ENCODE measurements at regions not wholly inside any gene's neighbourhood (a gene's known extent, or its start where the extent isn't known, plus 50 kb on each side); places are given as distances from the start of the nearest gene placed in this dataset.

- Mint-ChIP-seq H3K27ac (ENCODE audit: unreplicated experiment) (no peak overlapping the region), H3K36me3 (ENCODE audit: low read depth, unreplicated experiment) (no peaks in the 10 kb centered on the region), H3K4me3 (ENCODE audit: unreplicated experiment) (no peak overlapping the region), H3K4me1 (ENCODE audit: low read depth, unreplicated experiment) (peaks cover 8% of the 10 kb centered on the region), H3K9me3 (ENCODE audit: unreplicated experiment) (no peaks in the 10 kb centered on the region), H3K27me3 (ENCODE audit: low read depth, unreplicated experiment) (no peaks in the 10 kb centered on the region)
- Histone ChIP-seq H3K9me3 (ENCODE audit: insufficient read depth, low read depth, low read length) (no peaks in the 10 kb centered on the region), H3K27me3 (ENCODE audit: insufficient read depth, low read length) (no peaks in the 10 kb centered on the region), H3K4me2 (ENCODE audit: low read length) (no peak overlapping the region), H3K36me3 (ENCODE audit: insufficient read depth, low read length) (no peaks in the 10 kb centered on the region), H2AFZ (ENCODE audit: low read depth, low read length) (no peak overlapping the region), H3K79me2 (ENCODE audit: insufficient read depth, low read length) (no peaks in the 10 kb centered on the region), H3K4me1 (ENCODE audit: insufficient read depth, low read length) (peaks cover 13% of the 10 kb centered on the region), H4K20me1 (ENCODE audit: insufficient read depth, low read length) (no peaks in the 10 kb centered on the region), H3K9ac (ENCODE audit: low read length) (no peak overlapping the region), H3K4me3 (ENCODE audit: insufficient read depth, low read depth, low read length) (no peak overlapping the region), H3K27ac (ENCODE audit: low read depth, low read length) (no peak overlapping the region)
- DNase-seq (ENCODE audit: low read depth) (no peak), FAIRE-seq (no peak)
- TF ChIP-seq CTCF (IDR thresholded peaks at IDR 0.05; ENCODE audit: insufficient read depth, low read depth, low read length) (no peak), EZH2 (IDR thresholded peaks at IDR 0.05; ENCODE audit: insufficient read depth, low read length) (no peak)
Measured at GRCh38 chr2:217463402-217464075, 539.3 kb downstream of the TNS1 start.

GRCh38 chr2:217462121-217462520 is 540.7 kb downstream of the TNS1 start:
- Histone ChIP-seq H3K79me2 (ENCODE audit: insufficient read depth, low read length) (no peaks in the 10 kb centered on the region), H3K27me3 (ENCODE audit: insufficient read depth, low read length) (no peaks in the 10 kb centered on the region), H4K20me1 (ENCODE audit: insufficient read depth, low read length) (no peaks in the 10 kb centered on the region), H3K27ac (ENCODE audit: low read depth, low read length) (no peak overlapping the region), H2AFZ (ENCODE audit: low read depth, low read length) (no peak overlapping the region), H3K4me1 (ENCODE audit: insufficient read depth, low read length) (peaks cover 13% of the 10 kb centered on the region), H3K9ac (ENCODE audit: low read length) (no peak overlapping the region), H3K36me3 (ENCODE audit: insufficient read depth, low read length) (no peaks in the 10 kb centered on the region), H3K4me3 (ENCODE audit: insufficient read depth, low read depth, low read length) (no peak overlapping the region), H3K9me3 (ENCODE audit: insufficient read depth, low read depth, low read length) (no peaks in the 10 kb centered on the region), H3K4me2 (ENCODE audit: low read length) (no peak overlapping the region)
- Mint-ChIP-seq H3K9me3 (ENCODE audit: unreplicated experiment) (no peaks in the 10 kb centered on the region), H3K36me3 (ENCODE audit: low read depth, unreplicated experiment) (no peaks in the 10 kb centered on the region), H3K4me3 (ENCODE audit: unreplicated experiment) (no peak overlapping the region), H3K27ac (ENCODE audit: unreplicated experiment) (no peak overlapping the region), H3K4me1 (ENCODE audit: low read depth, unreplicated experiment) (peaks cover 1% of the 10 kb centered on the region), H3K27me3 (ENCODE audit: low read depth, unreplicated experiment) (no peaks in the 10 kb centered on the region)
- FAIRE-seq = no peak
- no peak for TF ChIP-seq EZH2 (IDR thresholded peaks at IDR 0.05; ENCODE audit: insufficient read depth, low read length)
- TF ChIP-seq CTCF (IDR thresholded peaks at IDR 0.05; ENCODE audit: insufficient read depth, low read depth, low read length) = no peak
- DNase-seq (ENCODE audit: low read depth) = no peak

GRCh38 chr2:217461674-217462073 is 541.1 kb downstream of the TNS1 start:
- FAIRE-seq (no peak), DNase-seq (ENCODE audit: low read depth) (no peak)
- Histone ChIP-seq H3K4me1 (ENCODE audit: insufficient read depth, low read length) (peaks cover 13% of the 10 kb centered on the region), H2AFZ (ENCODE audit: low read depth, low read length) (no peak overlapping the region), H3K9ac (ENCODE audit: low read length) (no peak overlapping the region), H3K36me3 (ENCODE audit: insufficient read depth, low read length) (no peaks in the 10 kb centered on the region), H3K4me3 (ENCODE audit: insufficient read depth, low read depth, low read length) (no peak overlapping the region), H3K27ac (ENCODE audit: low read depth, low read length) (no peak overlapping the region), H3K27me3 (ENCODE audit: insufficient read depth, low read length) (no peaks in the 10 kb centered on the region), H3K9me3 (ENCODE audit: insufficient read depth, low read depth, low read length) (no peaks in the 10 kb centered on the region), H3K79me2 (ENCODE audit: insufficient read depth, low read length) (no peaks in the 10 kb centered on the region), H4K20me1 (ENCODE audit: insufficient read depth, low read length) (no peaks in the 10 kb centered on the region), H3K4me2 (ENCODE audit: low read length) (no peak overlapping the region)
- H3K36me3 Mint-ChIP-seq (ENCODE audit: low read depth, unreplicated experiment) = no peaks in the 10 kb centered on the region
- H3K9me3 Mint-ChIP-seq (ENCODE audit: unreplicated experiment) = no peaks in the 10 kb centered on the region
- no peak for TF ChIP-seq EZH2 (IDR thresholded peaks at IDR 0.05; ENCODE audit: insufficient read depth, low read length)
- no peak for TF ChIP-seq CTCF (IDR thresholded peaks at IDR 0.05; ENCODE audit: insufficient read depth, low read depth, low read length)
- no peaks in the 10 kb centered on the region for H3K4me1 Mint-ChIP-seq (ENCODE audit: low read depth, unreplicated experiment)
- no peak overlapping the region for H3K27ac Mint-ChIP-seq (ENCODE audit: unreplicated experiment)
- H3K4me3 Mint-ChIP-seq (ENCODE audit: unreplicated experiment) = no peak overlapping the region
- no peaks in the 10 kb centered on the region for H3K27me3 Mint-ChIP-seq (ENCODE audit: low read depth, unreplicated experiment)
